ENCODE measurements at regions not wholly inside any gene's neighbourhood (a gene's known extent, or its start where the extent isn't known, plus 50 kb on each side); places are given as distances from the start of the nearest gene placed in this dataset.

GRCh38 chr17:79420318-79421243, 190.3 kb downstream of the RBFOX3 start:
- TF ChIP-seq EZH2 (IDR thresholded peaks at IDR 0.05; ENCODE audit: insufficient read depth, poor library complexity, severe bottlenecking): no peak
- no peak for TF ChIP-seq EZH2phosphoT487 (IDR thresholded peaks at IDR 0.05; ENCODE audit: insufficient read depth, low read depth)

Data from GM23248 (cell line).